Colonic mucosa (tissue), 4 donors: ENCODE measurements at regions not wholly inside any gene's neighbourhood (a gene's known extent, or its start where the extent isn't known, plus 50 kb on each side); places are given as distances from the start of the nearest gene placed in this dataset.
"Not testable (repeated sequence)": the region's sequence is repeated elsewhere in the genome, so short reads cannot be mapped to it uniquely, and the experiment has no call there.

Experiments used
- DNase-seq: peaks from one replicate; pipeline ENCODE4 v3.0.0-alpha.2; 2020
- H3K27ac ChIP-seq: fragments of 200-600 bp; one replicate; pipeline ENCODE4 v1.8.0; 2021
- H3K27me3 ChIP-seq: fragments of 200-600 bp; one replicate; pipeline ENCODE4 v1.8.0; 2021
- H3K36me3 ChIP-seq: fragments of 200-600 bp; one replicate; pipeline ENCODE4 v1.8.0; 2021
- H3K4me1 ChIP-seq: fragments of 200-600 bp; one replicate; pipeline ENCODE4 v1.8.0; 2021; ENCODE audit warnings: mild to moderate bottlenecking
- H3K4me3 ChIP-seq: fragments of 200-600 bp; one replicate; pipeline ENCODE4 v1.8.0; 2021
- H3K9ac ChIP-seq, 2 donors: one replicate each; pipeline ENCODE4 v1.7.0; 2013; ENCODE audit warnings: control low read depth in 2 of 2, low read depth in 2 of 2, low read length in 2 of 2
- H3K9me3 ChIP-seq: fragments of 200-600 bp; one replicate; pipeline ENCODE4 v1.8.0; 2021
- CTCF ChIP-seq: fragments of 200-600 bp; IDR thresholded peaks from one replicate; pipeline ENCODE4 v1.8.0; 2022; ENCODE audit warnings: antibody characterized with exemption, mild to moderate bottlenecking
- intact Hi-C: fragments of 100-400 bp; cut with DNase I; formaldehyde crosslinking; loops from one replicate; pipeline ENCODE4 v1.14.1; 2022
- donor health status: healthy.
- donor health status: DM: no; HTN: no; CAD: no.
- donor health status: DM: no; HTN: no; CAD: no.

DNA sequence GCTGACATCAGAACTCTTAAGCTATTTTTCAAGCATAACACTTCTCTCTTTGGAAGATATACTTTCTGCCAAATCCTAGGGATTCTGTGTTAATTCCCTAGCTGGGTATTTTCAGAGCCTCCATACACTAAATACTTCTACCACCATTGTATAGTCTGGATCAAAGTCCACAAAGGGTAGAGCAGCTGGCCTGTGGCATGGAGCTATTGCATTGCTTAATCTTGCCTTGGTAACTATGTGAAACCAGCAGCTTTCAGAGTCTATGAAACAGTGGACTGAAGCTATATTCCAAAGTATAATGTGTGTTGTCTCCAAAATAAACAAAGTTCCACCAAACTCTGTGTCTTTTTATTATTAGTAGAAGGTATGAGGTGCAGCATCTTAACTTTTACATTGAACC, 296.9 kb upstream of the CDH19 start:
- intact Hi-C loops: no loop called here
- no peak overlapping the region for H3K27ac ChIP-seq
- H3K9me3 ChIP-seq: no peaks in the 10 kb centered on the region
- no peaks in the 10 kb centered on the region for H3K4me1 ChIP-seq
- no peak overlapping the region for H3K4me3 ChIP-seq
- no peak for TF ChIP-seq CTCF
- no peak for DNase-seq
- H3K36me3 ChIP-seq: no peaks in the 10 kb centered on the region
- H3K27me3 ChIP-seq: no peaks in the 10 kb centered on the region
- no peak overlapping the region for H3K9ac ChIP-seq

- Histone ChIP-seq H3K36me3 (no peaks in the 10 kb centered on the region), H3K4me1 (no peaks in the 10 kb centered on the region), H3K27me3 (no peaks in the 10 kb centered on the region), H3K4me3 (no peak overlapping the region), H3K9me3 (no peaks in the 10 kb centered on the region), H3K9ac (no peak overlapping the region), H3K27ac (no peak overlapping the region)
- no peak for TF ChIP-seq CTCF
- DNase-seq: no peak
- intact Hi-C loops: no loop called here
Measured at GRCh38 chr18:66895631-66896030, 291.7 kb upstream of the CDH19 start.

GRCh38 chr18:66894851-66895250, 291.0 kb upstream of the CDH19 start:
- Histone ChIP-seq H3K4me1 (no peaks in the 10 kb centered on the region), H3K9me3 (no peaks in the 10 kb centered on the region), H3K9ac (no peak overlapping the region), H3K27me3 (no peaks in the 10 kb centered on the region), H3K36me3 (no peaks in the 10 kb centered on the region), H3K4me3 (no peak overlapping the region), H3K27ac (no peak overlapping the region)
- TF ChIP-seq CTCF: no peak
- DNase-seq: no peak
- intact Hi-C loops: no loop called here

DNA sequence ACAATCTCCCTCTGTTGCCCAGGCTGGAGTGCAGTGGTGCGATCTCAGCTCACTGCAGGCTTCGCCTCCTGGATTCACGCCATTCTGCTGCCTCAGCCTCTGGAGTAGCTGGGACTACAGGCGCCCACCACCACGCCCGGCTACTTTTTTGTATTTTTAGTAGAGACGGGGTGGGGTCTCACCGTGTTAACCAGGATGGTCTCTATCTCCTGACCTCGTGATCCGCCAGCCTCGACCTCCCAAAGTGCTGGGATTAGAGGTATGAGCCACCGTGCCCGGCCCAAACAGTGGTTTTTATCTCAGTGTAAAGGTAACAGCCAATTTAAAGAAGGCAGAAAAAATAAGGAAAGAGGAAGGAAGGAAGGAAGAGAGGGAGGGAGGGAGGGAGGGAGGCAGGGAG, 288.5 kb upstream of the CDH19 start:
- H3K4me1 ChIP-seq, H3K4me3 ChIP-seq, H3K36me3 ChIP-seq, H3K27me3 ChIP-seq, H3K9me3 ChIP-seq, H3K27ac ChIP-seq, H3K9ac ChIP-seq, intact Hi-C loops, DNase-seq: not testable (repeated sequence)

DNA sequence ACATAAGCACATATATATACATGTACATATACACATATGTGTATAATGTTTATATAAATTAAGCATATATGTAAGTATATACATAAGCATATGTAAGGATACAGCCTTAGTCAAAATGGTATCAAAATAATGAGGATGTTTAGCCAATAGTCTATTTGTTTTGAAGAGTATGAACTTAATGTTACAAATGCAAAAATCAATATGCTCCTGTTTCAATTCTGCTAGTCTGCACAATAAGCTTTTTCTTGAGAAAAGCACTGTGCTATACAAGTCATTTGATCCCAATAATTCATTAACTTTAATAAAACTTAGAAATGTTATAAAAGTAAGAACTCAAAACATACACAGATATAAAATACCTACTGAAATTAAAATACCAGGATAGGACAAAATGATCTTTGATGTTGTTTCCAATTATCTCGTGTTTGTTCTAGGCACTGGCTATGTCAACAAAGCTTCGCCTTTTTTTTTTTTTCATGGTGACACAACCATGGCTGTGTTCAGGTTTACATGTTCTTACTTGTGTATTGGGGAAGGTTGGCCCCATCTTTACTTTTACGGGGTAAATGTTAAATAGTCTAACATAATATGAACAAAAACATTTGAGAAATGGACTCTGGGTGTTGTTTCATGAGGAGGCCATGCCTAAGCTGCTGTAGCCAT, 271.1 kb upstream of the CDH19 start:
- Histone ChIP-seq H3K9me3 (no peaks in the 10 kb centered on the region), H3K4me1 (no peaks in the 10 kb centered on the region), H3K27me3 (no peaks in the 10 kb centered on the region), H3K27ac (no peak overlapping the region), H3K36me3 (no peaks in the 10 kb centered on the region), H3K9ac (no peak overlapping the region), H3K4me3 (no peak overlapping the region)
- intact Hi-C loops: no loop called here
- no peak for TF ChIP-seq CTCF
- no peak for DNase-seq

GRCh38 chr18:66874375-66874774, 270.5 kb upstream of the CDH19 start:
- Histone ChIP-seq H3K36me3 (no peaks in the 10 kb centered on the region), H3K27me3 (no peaks in the 10 kb centered on the region), H3K4me3 (no peak overlapping the region), H3K4me1 (no peaks in the 10 kb centered on the region), H3K27ac (no peak overlapping the region), H3K9me3 (no peaks in the 10 kb centered on the region), H3K9ac (no peak overlapping the region)
- DNase-seq: no peak
- intact Hi-C loops: no loop called here
- no peak for TF ChIP-seq CTCF
